Keratinocyte (primary cell): ENCODE measurements at regions not wholly inside any gene's neighbourhood (a gene's known extent, or its start where the extent isn't known, plus 50 kb on each side); places are given as distances from the start of the nearest gene placed in this dataset.

Experiments
- DNase-seq: peaks from one replicate; pipeline ENCODE4 v3.0.0-alpha.2; 2011; ENCODE audit warnings: low read depth, missing footprints, low spot score
- FAIRE-seq: peaks from 2 replicates; lab custom pipeline; 2011; peaks lifted over from hg19 to GRCh38; lab: Jason Lieb, UNC
- H2AFZ ChIP-seq: 2 replicates; pipeline ENCODE4 v1.6.0; 2012; ENCODE audit warnings: low read length, control low read depth, inconsistent platforms; ENCODE audit not compliant: control insufficient read depth
- H3K27ac ChIP-seq: 2 replicates; pipeline ENCODE4 v1.5.1; 2011; ENCODE audit warnings: low read length; ENCODE audit not compliant: control insufficient read depth, insufficient read depth
- H3K27me3 ChIP-seq: 3 replicates; pipeline ENCODE4 v1.6.0; 2011; ENCODE audit warnings: low read length; ENCODE audit not compliant: control insufficient read depth, insufficient read depth; ENCODE audit errors: extremely low read depth
- H3K36me3 ChIP-seq, 2 experiments: 2 replicates in 1 of 2; 3 replicates in 1 of 2; pipeline ENCODE4 v1.5.1; 2011; ENCODE audit warnings: low read length in 2 of 2, mild to moderate bottlenecking in 1 of 2; ENCODE audit not compliant: control insufficient read depth in 2 of 2, insufficient read depth in 2 of 2; ENCODE audit errors: extremely low read depth in 1 of 2
- H3K4me1 ChIP-seq: 3 replicates; pipeline ENCODE4 v1.5.1; 2011; ENCODE audit warnings: low read length; ENCODE audit not compliant: control insufficient read depth, insufficient read depth; ENCODE audit errors: extremely low read depth
- H3K4me2 ChIP-seq: 3 replicates; pipeline ENCODE4 v1.6.0; 2011; ENCODE audit warnings: low read depth, low read length; ENCODE audit not compliant: control insufficient read depth, insufficient read depth; ENCODE audit errors: extremely low read depth
- H3K4me3 ChIP-seq, 3 experiments: fragments of 200-600 bp in 1 of 3; sonication (generic) in 1 of 3; 2 replicates in 2 of 3; 3 replicates in 1 of 3; pipeline ENCODE4 v1.5.1; 2011 to 2016; ENCODE audit warnings: low read length in 3 of 3, mild to moderate bottlenecking in 3 of 3, control low read depth in 2 of 3, inconsistent platforms in 1 of 3, low read depth in 1 of 3, mixed read lengths in 1 of 3, mixed run types in 1 of 3, moderate library complexity in 1 of 3; ENCODE audit not compliant: control insufficient read depth in 2 of 3, insufficient read depth in 2 of 3; ENCODE audit errors: extremely low read depth in 1 of 3
- H3K79me2 ChIP-seq: 2 replicates; pipeline ENCODE4 v1.6.0; 2012; ENCODE audit warnings: low read length; ENCODE audit not compliant: control insufficient read depth, insufficient read depth
- H3K9ac ChIP-seq: 3 replicates; pipeline ENCODE4 v1.6.0; 2011; ENCODE audit warnings: low read length; ENCODE audit not compliant: control insufficient read depth, insufficient read depth; ENCODE audit errors: extremely low read depth
- H3K9me1 ChIP-seq: 3 replicates; pipeline ENCODE4 v1.6.0; 2011; ENCODE audit warnings: low read length; ENCODE audit not compliant: control insufficient read depth, insufficient read depth; ENCODE audit errors: extremely low read depth
- H3K9me3 ChIP-seq: 2 replicates; pipeline ENCODE4 v1.5.1; 2012; ENCODE audit warnings: low read depth, low read length; ENCODE audit not compliant: control insufficient read depth
- H4K20me1 ChIP-seq: 3 replicates; pipeline ENCODE4 v1.6.0; 2011; ENCODE audit warnings: low read length; ENCODE audit not compliant: control insufficient read depth, insufficient read depth; ENCODE audit errors: extremely low read depth
- EZH2 ChIP-seq: IDR thresholded peaks from one replicate; pipeline ENCODE4 v1.6.1; 2012; ENCODE audit warnings: inconsistent platforms, mild to moderate bottlenecking, low read length, moderate library complexity
- dilution Hi-C: fragments of 300-500 bp; cut with MboI; formaldehyde crosslinking; loops from one replicate; pipeline ENCODE4 v1.7.0; 2020; ENCODE audit warnings: low sequenced_read_pairs; ENCODE audit not compliant: extremely low pct_ligation_motif_present
- TF ChIP-seq, protein P1 (sequence below), 3 experiments: IDR thresholded peaks in 1 of 3; conservative IDR thresholded peaks in 1 of 3; optimal IDR thresholded peaks in 1 of 3; 2 replicates in 2 of 3; 3 replicates in 1 of 3; pipeline versions ENCODE3 to v1.5.1; 2011; ENCODE audit warnings: low read length in 3 of 3, mild to moderate bottlenecking in 3 of 3, moderate library complexity in 2 of 3, control low read depth in 1 of 3, inconsistent platforms in 1 of 3; ENCODE audit not compliant: insufficient read depth in 2 of 3; ENCODE audit errors: extremely low read depth in 1 of 3

DNA sequence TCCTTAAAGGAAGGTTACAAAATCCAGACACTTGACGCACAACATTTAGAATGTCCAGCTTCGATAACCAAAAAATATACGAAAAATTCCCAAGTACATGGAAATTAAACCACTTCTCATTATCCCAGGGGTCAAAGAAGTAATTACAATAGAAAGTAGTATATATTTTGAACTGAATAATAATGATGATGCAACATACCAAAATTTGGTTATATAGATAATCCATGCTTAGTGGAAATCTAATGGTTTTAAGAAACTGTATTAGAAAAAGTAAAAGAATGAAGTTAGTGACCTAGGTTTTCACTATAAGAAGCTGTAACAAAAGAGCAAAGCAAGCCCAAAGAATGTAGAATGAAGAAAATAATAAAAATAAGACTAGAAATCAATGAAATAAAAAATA is 204.0 kb upstream of the PUM3 start:
- DNase-seq (no peak), FAIRE-seq (no peak)
- dilution Hi-C loops = no loop called here
- Histone ChIP-seq H3K4me3 (no peak overlapping the region), H3K4me1 (no peaks in the 10 kb centered on the region), H3K4me2 (no peak overlapping the region), H4K20me1 (no peaks in the 10 kb centered on the region), H2AFZ (no peak overlapping the region), H3K9me3 (no peaks in the 10 kb centered on the region), H3K36me3 (no peaks in the 10 kb centered on the region), H3K27ac (no peak overlapping the region), H3K9me1 (no peaks in the 10 kb centered on the region), H3K9ac (no peak overlapping the region), H3K27me3 (no peaks in the 10 kb centered on the region), H3K79me2 (no peaks in the 10 kb centered on the region)
- no peak for TF ChIP-seq EZH2
- TF ChIP-seq, protein P1, sequence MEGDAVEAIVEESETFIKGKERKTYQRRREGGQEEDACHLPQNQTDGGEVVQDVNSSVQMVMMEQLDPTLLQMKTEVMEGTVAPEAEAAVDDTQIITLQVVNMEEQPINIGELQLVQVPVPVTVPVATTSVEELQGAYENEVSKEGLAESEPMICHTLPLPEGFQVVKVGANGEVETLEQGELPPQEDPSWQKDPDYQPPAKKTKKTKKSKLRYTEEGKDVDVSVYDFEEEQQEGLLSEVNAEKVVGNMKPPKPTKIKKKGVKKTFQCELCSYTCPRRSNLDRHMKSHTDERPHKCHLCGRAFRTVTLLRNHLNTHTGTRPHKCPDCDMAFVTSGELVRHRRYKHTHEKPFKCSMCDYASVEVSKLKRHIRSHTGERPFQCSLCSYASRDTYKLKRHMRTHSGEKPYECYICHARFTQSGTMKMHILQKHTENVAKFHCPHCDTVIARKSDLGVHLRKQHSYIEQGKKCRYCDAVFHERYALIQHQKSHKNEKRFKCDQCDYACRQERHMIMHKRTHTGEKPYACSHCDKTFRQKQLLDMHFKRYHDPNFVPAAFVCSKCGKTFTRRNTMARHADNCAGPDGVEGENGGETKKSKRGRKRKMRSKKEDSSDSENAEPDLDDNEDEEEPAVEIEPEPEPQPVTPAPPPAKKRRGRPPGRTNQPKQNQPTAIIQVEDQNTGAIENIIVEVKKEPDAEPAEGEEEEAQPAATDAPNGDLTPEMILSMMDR (optimal IDR thresholded peaks at IDR 0.05 in 1 of 3, IDR thresholded peaks at IDR 0.05 in 1 of 3, conservative IDR thresholded peaks at IDR 0.05 in 1 of 3; ENCODE audit: extremely low read depth in 1 of 3, insufficient read depth in 2 of 3, low read length in 3 of 3) = no peak

DNA sequence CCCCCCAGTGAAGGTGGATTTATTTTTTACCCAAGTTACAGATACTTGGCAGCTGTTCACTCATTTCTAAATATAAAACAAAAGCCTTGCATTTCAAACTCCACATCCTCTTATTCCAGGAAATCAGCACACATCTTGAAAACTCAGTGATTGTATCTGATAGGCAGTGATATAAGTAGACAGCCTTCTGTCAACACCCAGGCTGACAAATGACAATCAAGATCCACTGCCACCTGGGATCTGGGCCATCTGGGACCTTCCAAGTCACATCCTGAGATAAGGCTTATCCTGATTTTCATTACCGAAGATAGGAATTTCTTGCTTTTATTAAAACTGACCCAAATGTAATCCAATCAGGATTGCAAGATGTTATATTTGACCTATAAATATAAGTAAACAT is 201.3 kb upstream of the PUM3 start:
- FAIRE-seq = no peak
- no peaks in the 10 kb centered on the region for H3K9me1 ChIP-seq

More for the DNA sequence above, 201.3 kb upstream of the PUM3 start:
- dilution Hi-C loops = no loop called here
- H3K27me3 ChIP-seq = no peaks in the 10 kb centered on the region
- TF ChIP-seq, protein P1 (optimal IDR thresholded peaks at IDR 0.05 in 1 of 3, IDR thresholded peaks at IDR 0.05 in 1 of 3, conservative IDR thresholded peaks at IDR 0.05 in 1 of 3; ENCODE audit: extremely low read depth in 1 of 3, insufficient read depth in 2 of 3, low read length in 3 of 3) = no peak
- no peaks in the 10 kb centered on the region for H3K79me2 ChIP-seq
- no peaks in the 10 kb centered on the region for H4K20me1 ChIP-seq
- no peaks in the 10 kb centered on the region for H3K4me1 ChIP-seq
- no peak overlapping the region for H3K4me3 ChIP-seq
- no peaks in the 10 kb centered on the region for H3K36me3 ChIP-seq
- H3K9ac ChIP-seq = no peak overlapping the region
- DNase-seq = no peak
- no peak overlapping the region for H3K27ac ChIP-seq
- no peak overlapping the region for H3K4me2 ChIP-seq
- no peaks in the 10 kb centered on the region for H3K9me3 ChIP-seq
- H2AFZ ChIP-seq = no peak overlapping the region
